Transverse colon (tissue), 4 donors: ENCODE measurements at regions not wholly inside any gene's neighbourhood (a gene's known extent, or its start where the extent isn't known, plus 50 kb on each side); places are given as distances from the start of the nearest gene placed in this dataset.

Experiments
- EP300 ChIP-seq: sonication (generic); formaldehyde crosslinking; IDR thresholded peaks from one replicate; pipeline ENCODE4 v1.6.1; 2017; ENCODE audit warnings: antibody characterized with exemption, low read depth
- POLR2A ChIP-seq: fragments of 450-650 bp; IDR thresholded peaks from one replicate; pipeline ENCODE4 v1.6.1; 2016; ENCODE audit warnings: antibody characterized with exemption, mild to moderate bottlenecking, moderate library complexity
- POLR2AphosphoS5 ChIP-seq, 3 donors: sonication (generic); formaldehyde crosslinking; IDR thresholded peaks; one replicate each; pipeline ENCODE4 v1.6.1; 2016; ENCODE audit warnings: antibody characterized with exemption in 3 of 3
- TF ChIP-seq, protein P1 (sequence below), 5 experiments: fragments of 200-600 bp in 3 of 5; fragments of 450-650 bp in 2 of 5; sonication (generic) in 3 of 5; IDR thresholded peaks; 1 replicate in 2 of 5; 2 replicates in 3 of 5; pipeline ENCODE4 v1.5.1; 2016 to 2017; ENCODE audit warnings: antibody characterized with exemption in 5 of 5, inconsistent platforms in 3 of 5, mild to moderate bottlenecking in 2 of 5, moderate library complexity in 1 of 5

- TF ChIP-seq, protein P1, sequence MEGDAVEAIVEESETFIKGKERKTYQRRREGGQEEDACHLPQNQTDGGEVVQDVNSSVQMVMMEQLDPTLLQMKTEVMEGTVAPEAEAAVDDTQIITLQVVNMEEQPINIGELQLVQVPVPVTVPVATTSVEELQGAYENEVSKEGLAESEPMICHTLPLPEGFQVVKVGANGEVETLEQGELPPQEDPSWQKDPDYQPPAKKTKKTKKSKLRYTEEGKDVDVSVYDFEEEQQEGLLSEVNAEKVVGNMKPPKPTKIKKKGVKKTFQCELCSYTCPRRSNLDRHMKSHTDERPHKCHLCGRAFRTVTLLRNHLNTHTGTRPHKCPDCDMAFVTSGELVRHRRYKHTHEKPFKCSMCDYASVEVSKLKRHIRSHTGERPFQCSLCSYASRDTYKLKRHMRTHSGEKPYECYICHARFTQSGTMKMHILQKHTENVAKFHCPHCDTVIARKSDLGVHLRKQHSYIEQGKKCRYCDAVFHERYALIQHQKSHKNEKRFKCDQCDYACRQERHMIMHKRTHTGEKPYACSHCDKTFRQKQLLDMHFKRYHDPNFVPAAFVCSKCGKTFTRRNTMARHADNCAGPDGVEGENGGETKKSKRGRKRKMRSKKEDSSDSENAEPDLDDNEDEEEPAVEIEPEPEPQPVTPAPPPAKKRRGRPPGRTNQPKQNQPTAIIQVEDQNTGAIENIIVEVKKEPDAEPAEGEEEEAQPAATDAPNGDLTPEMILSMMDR (IDR thresholded peaks at IDR 0.05), result no peak
- TF ChIP-seq POLR2AphosphoS5 (IDR thresholded peaks at IDR 0.05) (no peak), POLR2A (no peak), EP300 (no peak)
These were observed 352.4 kb upstream of the SMIM21 start for GRCh38 chr18:75779910-75780309.
